GM18508 (cell line): ENCODE measurements at regions not wholly inside any gene's neighbourhood (a gene's known extent, or its start where the extent isn't known, plus 50 kb on each side); places are given as distances from the start of the nearest gene placed in this dataset.

Source experiments
- ATAC-seq: cut with Tn5 transposase; IDR thresholded peaks from one replicate; pipeline ENCODE4 v1.9.1; 2021; ENCODE audit warnings: moderate number of reproducible peaks; ENCODE audit not compliant: insufficient read depth, unreplicated experiment

DNA sequence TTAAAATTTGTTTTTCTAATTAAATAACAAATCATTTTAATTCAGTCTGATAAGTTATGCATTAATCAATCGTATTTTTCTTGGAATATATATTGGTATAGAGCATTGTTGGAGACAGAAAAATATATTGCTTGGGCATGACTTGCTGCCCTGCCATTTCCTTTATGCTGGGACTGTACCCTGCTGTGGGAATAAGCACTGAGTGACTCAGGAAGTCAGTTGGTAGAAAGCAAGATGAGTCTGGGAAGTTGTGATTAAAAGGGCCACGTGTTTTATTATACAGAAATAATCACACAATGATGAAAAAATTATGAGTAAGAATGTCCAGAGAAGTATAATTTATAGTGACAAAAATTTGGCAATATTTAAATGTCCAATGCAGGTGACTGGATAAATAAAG is 139.5 kb downstream of the KIF18A start:
- ATAC-seq = no peak

DNA sequence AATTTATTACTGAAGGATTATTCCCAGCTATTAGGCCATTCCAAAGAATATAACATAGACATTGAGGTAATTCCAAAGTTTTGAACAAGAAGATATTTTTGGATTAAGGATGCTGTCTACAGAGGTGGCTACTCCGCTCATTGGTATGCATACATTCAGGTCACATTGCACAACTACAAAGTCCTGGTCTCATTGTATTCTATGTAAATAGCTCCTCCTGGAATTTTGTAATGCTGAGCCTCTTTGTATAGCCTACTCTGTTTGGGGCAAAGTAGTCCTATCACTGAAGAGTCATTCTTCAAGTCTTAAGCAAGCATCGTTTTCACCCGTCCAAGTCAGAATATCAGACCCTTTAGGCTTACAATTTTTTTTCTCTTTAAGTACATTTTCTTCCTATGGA is 142.4 kb downstream of the KIF18A start:
- no peak for ATAC-seq

GRCh38 chr11:27963370-27963769 is 144.6 kb downstream of the KIF18A start:
- no peak for ATAC-seq

DNA sequence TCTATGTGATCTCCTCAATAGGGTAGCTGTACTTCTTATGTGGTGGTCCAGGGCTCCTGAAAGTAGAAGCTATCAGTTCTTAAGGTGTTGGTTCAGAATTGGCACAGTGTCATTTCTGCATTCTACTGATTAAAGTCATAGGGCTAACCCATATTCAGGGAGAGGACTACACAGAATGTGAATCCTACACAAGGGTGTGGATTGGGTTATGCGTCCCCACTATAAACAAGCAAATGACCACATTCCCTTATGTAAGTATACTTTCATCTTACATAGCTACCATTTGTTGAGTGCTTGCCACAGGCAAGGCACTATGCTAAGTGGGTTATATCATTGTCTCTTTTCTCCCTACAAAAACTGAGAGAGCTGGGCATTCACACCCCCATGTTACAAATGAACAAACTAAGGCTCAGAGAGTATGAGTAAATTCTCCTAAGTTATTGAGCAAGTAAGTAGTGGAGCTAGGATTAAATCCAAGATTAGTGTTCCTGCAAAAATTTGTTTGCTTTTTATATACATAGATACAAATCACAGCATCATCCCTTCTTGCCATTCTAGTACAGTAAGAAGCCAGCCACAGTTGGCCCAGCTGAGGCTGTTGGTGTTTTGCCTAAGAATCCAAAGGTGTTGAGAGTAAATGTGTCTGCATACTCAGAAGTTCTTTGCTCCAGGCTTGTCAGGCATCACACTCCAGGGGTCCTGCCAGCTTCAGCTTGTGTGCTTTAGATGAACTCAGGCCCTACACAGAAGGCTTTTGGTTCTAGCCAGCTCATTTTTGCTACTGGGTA is 157.8 kb downstream of the KIF18A start:
- ATAC-seq = no peak

GRCh38 chr11:27945348-27945747 is 162.6 kb downstream of the KIF18A start:
- no peak for ATAC-seq

DNA sequence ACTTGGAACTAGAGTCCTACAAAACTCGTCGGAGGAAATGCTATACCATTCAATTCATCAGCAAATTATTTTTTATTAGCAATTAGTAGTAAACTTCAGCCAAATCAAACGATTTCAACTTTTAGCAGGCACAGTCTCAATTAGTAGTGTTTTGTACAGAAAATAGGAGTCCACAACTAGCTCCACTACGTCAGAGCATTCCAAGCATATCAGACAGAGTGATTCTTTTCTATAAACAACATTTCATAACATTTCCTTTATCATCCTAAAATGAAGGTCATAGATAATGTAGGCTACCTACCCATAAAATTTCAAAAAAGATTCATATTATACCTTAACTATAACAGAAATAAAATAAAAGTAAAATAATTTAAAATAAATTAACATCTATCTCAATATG is 169.9 kb downstream of the KIF18A start:
- no peak for ATAC-seq

DNA sequence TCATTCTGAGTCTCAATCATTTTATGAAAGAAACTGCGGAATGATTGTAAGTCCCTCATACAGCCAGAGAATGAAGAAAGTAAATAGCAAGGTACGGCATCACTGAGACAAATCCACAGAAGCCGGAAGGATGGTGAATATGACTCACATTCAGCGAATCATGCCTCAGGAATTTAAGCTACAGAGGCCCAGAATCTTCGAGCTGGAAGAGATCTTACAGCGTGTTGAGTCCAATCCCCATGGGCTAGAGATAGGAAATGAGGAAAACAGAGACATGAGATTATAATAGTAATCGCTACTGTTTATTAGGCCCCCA is 173.2 kb downstream of the KIF18A start:
- no peak for ATAC-seq

DNA sequence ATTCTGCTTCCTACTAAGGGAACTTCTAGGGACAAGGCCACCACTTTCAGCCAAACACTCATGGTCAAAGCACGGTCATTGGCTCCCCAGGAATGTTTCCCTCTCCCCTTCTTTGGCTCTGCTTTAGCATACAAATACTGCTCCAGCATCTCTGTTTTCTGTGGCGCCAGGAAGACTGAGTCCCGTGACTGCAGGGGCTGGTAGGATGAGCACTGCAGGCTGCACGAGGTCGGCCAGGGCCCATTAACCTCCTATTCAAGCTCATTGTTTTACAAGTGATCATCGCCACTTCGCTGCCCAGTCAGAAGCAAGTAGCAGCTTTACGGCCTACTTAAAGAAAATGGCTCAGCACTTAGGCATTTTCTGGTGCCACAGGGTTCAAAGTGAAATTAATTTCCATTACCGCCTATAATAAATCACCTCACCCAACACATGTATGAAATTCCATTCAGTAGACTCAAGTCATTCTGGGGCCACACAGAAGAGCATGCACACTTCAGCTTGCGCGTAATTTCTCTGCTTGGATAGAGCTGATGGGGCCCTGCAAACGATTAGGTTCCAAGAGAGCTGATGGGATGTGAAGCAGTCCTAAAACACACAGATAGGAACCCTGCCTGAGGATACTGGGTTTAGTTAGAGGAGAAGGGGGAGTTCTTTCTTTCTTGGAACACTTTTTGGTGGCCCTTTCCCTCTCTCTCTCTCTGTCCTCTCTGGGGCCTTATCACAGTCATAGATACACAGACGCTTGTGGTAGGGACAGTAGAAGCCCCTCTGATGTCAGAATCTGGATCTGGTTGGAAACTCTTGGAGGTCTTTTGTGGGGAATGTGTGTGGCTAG is 173.7 kb downstream of the KIF18A start:
- ATAC-seq = no peak

DNA sequence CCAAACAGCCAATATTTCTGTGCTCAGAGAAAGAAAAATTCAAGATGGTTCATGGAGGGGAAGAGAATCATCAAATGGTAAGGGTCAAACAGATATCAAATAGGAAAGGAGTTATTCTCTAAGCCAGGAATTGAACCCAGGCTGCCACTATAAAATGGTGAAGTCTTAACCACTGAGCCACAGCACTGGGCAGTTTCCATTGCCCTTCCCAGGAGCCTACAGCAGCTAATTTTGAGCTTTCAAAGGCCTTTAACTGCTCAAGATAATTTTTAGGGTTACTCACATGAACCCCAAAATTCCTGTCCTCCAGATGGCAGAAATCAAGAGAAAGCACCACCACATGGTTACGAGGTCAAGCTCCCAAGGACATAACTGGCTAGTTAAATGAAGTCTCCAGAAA is 176.2 kb downstream of the KIF18A start:
- ATAC-seq = no peak

GRCh38 chr11:27930946-27931345 is 177.0 kb downstream of the KIF18A start:
- no peak for ATAC-seq

- ATAC-seq = no peak
Measured at GRCh38 chr11:27928809-27929208, 179.1 kb downstream of the KIF18A start.

DNA sequence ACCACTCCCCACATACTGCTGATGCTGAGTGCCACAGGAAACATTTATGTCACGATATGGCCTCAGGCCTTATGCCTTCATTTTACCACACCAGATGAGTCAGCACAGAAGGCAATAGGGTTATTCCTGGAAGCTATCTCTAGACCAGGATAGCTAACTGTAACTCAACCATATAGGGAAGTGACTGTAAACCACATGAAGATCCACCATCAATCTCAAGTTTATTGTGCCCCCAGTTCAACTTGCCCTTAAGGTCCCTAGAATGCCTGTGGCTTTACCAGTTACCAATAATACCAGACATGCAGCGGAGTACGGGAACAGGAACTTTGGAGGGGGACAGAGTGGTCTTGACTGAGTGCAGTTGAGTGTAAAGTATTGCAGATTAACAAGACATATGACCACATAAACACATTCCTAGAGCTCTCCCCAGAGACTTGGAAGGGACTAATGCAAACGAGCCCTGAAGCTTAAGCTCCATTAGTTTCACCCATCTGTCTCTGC is 180.9 kb downstream of the KIF18A start:
- ATAC-seq = no peak

DNA sequence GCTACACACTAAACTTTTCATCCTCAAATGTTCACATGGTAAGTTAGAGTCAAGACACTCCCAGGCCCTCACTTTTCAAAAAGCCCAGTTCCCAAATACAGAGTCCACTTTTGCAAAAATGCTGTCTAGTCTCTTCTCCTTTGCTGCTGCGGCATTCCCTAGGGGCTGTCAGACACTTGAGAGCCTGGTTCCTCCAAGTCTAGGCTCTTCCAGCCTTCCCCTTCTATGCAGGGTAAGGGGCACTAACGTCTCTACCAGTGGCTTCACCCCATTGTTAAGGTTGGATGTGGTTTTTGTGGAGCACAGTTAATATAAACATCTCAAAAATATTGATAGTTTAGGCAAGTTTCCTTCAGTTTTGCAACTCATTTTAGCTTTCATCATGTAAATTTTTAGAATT is 181.5 kb downstream of the KIF18A start:
- ATAC-seq = no peak

GRCh38 chr11:27921472-27921871 is 186.5 kb downstream of the KIF18A start:
- no peak for ATAC-seq

DNA sequence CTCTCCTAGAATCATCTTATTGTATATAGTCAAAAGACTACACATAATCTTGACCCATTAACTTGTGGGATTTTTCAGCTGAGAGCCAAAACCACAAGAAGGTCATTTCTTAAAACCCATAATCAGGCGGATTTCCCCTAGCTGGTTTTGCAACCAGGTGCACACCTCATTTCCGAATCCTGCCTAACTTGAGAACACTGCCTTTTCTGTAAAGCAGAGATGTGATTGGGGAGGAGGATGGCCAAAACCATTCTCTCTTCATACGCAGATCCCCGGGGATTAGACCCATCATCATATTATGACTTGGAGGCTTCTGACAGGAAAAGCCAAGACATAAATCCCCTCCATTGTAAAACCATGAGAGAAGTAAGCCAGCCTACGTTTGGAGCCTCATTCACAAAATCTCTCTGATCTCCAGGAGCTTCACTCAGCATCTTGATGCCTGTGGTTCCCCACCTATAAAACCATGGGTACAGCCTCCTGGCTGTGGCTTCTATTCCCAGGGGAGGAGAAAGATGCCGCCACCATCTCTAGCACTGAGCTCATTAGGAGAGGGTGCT is 191.3 kb downstream of the KIF18A start:
- peak; percentile 93 for ATAC-seq

GRCh38 chr11:27914080-27914479 is 193.9 kb downstream of the KIF18A start:
- ATAC-seq = no peak

DNA sequence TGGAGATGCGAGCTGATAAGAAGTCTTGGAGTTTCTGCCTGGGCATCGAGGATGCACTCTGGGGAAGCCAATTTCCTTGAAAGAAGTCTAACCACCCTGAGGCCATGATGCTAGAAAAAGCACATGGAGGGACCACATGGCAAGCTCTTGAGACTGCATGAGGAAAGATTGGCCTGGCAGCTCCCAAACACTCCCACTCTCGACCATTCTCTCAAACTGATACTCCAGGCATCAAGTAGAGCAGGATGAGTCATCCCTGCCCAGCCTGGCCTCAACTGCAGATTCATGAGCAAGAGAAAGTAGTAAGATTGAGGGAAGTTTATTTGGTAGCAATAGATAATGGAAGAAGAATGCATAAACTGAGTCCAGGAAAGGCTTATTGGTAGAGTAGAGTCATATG is 194.3 kb downstream of the KIF18A start:
- ATAC-seq = no peak

DNA sequence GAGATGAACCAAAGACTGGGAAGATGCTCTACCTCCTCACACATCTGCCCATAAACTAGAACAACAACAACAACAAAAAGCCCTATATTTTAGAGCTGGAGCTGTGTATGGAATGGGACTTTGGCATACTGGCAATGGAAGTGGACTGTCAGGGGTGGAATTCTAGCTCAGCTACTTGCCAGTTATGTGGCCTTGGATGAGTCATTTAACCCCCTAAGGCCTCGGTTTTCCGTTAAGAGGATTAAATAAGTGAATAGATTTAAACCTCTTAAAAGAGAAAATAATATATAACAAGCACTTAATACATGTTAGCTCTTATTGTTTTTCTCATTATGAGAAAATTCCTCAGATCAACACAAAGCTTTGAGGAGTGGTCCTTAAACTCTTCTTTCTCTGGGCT is 195.0 kb downstream of the KIF18A start:
- ATAC-seq = no peak

GRCh38 chr11:27910186-27910931 is 197.6 kb downstream of the KIF18A start:
- no peak for ATAC-seq

DNA sequence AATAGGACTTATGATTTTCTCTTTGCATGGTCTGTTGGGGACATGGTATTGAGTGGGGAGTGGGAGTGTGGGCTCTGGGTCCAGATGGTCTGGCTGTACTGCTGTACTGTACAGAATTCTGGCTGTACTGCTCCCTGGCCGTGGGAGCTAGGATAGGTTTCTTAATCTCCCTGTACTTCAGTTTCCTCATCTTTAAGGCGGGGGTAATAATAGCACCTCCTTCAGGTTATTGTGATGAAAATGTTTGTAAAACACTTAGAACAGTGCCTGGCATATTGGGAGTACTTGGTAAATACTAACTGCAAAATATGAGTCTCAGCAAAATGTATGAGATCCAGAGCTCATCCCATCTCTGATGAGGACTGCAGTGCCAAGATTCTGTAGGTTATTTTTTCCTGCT is 198.6 kb downstream of the KIF18A start:
- no peak for ATAC-seq

DNA sequence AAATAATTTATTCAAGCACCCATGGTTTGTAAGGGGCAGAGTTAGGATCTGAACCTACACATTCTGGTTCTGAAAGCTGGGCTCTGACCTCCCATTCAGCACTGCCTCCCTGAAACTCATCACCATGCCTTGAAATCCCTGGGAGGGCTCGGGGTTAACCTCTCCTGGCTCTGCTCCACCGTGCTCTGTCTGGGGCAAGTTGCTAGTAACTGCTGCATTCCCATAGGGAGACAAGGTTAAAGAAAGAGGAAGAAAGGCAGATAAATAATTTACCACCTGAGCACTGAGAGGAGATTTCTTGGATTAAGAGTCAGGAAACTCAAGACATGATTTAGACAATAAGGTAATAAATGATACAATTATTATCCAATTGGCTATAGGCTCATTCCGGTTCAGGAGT is 199.3 kb downstream of the KIF18A start:
- no peak for ATAC-seq
